HG03108 (cell line): ENCODE measurements at regions not wholly inside any gene's neighbourhood (a gene's known extent, or its start where the extent isn't known, plus 50 kb on each side); places are given as distances from the start of the nearest gene placed in this dataset.

Experiments
- ATAC-seq: cut with Tn5 transposase; IDR thresholded peaks from one replicate; pipeline ENCODE4 v1.9.1; 2021; ENCODE audit warnings: moderate library complexity; ENCODE audit not compliant: unreplicated experiment

- ATAC-seq, result no peak
Observed at GRCh38 chrX:39911278-39911897, 186.4 kb downstream of the BCOR start.

DNA sequence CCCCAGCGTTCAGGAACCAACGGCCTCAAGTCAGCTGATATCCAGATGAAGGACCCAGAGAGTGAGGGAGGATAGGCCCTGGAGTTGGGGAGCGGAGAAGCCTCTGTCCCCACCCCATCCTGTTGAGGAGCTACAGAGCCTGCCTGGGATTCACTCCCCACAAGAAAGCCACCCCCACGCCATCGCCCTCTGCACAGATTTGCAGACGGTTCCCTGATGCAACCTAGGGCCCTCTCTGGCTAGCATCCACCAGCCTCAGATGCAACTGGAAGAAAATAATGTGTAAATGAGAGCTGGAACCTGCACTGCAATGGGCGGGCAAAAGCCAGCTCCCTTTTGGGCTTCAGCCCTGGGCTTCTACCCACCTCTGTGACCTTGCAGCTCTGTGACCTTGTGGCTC lies 185.6 kb downstream of the BCOR start:
- ATAC-seq, result no peak

GRCh38 chrX:39915081-39915480 lies 182.7 kb downstream of the BCOR start:
- no peak for ATAC-seq

DNA sequence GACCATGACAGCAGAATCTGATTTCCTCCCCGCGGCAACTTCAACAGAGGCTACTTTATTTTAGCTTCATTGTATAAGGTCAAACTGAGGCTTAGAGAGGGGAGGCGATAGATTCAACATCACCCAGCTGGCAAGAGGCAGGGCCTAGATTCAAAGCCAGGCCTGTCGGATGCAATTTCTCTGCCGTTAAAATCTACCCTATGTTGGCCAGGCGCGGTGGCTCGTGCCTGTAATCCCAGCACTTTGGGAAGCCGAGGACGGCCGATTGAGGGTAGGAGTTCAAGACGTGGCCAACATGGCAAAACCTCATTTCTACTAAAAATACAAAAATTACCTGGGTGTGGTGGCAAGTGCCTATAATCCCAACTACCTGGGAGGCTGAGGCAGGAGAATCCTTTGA lies 182.2 kb downstream of the BCOR start:
- no peak for ATAC-seq

- no peak for ATAC-seq
Observed at GRCh38 chrX:39921838-39922237, 175.9 kb downstream of the BCOR start.

DNA sequence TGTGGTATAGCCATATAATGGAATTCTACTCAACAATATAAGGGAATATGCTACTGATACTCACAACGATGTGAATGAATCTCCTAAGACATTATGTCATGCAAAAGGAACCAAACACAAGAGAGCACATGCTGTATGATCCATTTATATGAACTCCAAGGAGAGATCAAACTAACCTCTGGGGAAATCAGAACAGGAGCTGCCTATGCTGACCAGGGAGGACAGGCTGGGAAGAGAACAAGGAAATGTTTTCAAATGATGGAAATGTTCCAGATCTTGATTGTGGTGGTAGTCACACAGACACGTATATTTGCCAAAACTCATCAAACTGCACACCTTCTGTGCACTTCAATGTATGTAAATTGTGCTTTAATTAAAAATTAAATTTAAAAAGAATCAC lies 175.3 kb downstream of the BCOR start:
- ATAC-seq, result no peak

DNA sequence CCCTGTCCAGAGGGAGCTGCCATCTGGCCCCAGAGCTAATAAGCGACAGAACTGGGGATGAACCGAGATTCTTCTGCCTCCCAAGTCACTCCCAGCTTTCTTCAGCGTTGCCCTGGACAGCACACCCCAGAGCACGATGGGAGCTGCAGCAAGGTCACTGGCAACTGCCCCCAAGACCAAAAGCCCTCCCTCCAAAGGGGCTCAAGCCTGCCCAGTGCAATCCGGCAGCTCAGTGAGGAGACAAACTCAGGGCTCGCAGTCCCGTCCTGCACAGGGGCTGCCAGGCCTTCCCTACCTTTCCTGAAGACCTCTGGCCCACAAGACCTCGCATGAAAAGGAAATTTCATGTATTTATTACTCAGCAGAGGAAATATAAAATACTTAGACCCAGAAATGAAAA lies 174.8 kb downstream of the BCOR start:
- ATAC-seq, result no peak

GRCh38 chrX:39927380-39927779 lies 170.4 kb downstream of the BCOR start:
- no peak for ATAC-seq

- no peak for ATAC-seq
Observed at GRCh38 chrX:39928704-39929378, 168.9 kb downstream of the BCOR start.

DNA sequence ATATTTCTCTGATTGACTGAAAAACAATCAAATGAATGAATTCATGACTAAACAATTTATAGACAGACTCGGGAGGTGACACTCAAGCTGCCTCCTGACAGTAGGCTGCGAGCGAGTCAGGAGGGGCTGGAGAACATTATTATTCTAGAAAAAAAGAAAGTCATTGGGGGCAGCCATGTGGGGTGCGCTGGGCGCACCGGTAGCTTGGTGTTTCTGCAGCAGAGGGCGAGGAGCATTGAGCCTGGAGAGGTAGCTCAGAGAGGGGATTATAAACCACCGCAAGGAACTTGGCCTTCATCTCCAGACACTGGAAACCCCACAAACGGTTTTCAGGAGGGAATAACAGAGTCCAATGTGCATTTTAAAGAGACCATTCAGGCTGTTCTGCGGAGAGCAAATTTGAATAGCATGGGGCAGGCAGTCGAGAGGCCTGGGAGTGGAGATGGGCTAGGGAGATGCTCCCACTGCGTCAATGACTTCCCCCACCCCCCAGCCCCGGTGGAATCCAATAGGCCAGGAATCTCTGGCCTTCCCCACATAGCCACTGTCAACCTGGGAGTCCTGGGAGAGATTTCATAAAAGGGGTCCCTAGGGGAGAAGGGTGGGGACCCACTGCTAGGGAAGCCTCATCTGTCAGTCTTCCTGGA lies 168.3 kb downstream of the BCOR start:
- ATAC-seq, result no peak

- no peak for ATAC-seq
Observed at GRCh38 chrX:39930786-39931528, 166.8 kb downstream of the BCOR start.

DNA sequence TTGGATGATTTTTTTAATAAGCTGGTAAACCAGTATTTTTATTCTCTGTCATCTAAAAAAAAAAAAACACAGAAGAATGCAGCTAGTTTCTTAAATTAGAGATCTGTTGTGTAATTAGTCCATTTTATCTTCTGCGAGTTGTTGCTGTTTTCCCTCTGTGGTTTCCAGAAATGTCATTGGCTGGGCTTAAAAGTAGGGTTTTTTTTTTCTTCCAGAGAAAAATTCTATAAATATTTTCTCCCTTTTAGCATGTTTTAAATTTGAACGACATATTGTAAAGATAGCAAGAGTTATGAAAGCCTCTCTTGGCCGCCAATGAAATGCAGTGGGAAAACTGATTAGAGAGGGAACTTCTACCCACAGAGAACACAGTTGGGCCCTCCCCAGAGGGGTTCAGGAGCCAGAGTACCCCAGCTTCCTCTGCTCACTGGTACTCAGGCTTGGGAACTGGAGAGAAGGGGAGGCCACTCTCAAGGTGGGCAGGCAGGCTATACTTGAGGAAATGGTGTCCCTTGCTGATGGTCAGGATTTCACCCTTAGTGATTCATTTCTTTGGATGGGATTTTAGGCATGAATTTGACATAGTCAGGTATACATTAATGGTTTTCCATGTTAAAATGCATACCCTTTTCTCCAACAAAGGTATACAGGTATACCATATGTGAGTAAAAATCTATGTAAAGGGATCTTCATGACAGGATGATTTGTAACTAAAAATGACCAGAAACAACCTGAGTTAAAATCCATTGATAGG lies 166.1 kb downstream of the BCOR start:
- no peak for ATAC-seq

DNA sequence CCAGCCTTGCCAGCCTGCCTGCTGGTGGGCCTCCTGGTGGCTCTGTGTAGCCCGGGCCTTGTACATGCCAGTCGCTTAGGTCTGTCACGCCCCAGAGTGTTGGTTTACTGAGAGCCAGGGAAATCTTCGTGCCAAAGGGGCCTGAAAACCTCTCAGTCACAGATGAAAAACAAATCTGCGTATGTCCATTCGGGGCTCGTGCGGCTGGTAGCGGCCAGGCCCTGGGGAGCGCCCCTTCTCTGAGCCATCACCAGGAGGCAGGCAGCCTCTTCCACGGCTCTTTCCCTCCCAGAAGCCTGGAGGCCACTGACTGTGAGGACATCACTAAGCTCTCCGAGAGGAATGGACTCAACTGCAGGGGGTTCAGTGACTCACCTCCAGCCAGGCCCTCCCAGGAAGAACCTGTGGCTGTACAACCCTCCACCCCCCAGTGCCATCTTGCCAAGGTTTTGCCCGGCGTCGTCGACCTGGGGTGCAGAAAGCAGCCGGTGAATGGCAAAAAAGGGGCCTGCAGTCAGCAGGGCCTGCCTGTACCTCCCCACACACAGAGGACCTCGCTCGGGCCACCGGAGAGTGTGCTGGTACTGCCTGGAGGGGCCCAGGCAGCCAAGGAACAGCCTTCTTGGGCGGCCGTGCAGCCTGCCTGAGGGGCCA lies 162.2 kb downstream of the BCOR start:
- no peak for ATAC-seq

GRCh38 chrX:39936886-39937770 lies 160.6 kb downstream of the BCOR start:
- ATAC-seq, result peak; percentile 87

GRCh38 chrX:39938466-39938865 lies 159.3 kb downstream of the BCOR start:
- ATAC-seq, result no peak

GRCh38 chrX:39939678-39940077 lies 158.1 kb downstream of the BCOR start:
- ATAC-seq, result no peak

DNA sequence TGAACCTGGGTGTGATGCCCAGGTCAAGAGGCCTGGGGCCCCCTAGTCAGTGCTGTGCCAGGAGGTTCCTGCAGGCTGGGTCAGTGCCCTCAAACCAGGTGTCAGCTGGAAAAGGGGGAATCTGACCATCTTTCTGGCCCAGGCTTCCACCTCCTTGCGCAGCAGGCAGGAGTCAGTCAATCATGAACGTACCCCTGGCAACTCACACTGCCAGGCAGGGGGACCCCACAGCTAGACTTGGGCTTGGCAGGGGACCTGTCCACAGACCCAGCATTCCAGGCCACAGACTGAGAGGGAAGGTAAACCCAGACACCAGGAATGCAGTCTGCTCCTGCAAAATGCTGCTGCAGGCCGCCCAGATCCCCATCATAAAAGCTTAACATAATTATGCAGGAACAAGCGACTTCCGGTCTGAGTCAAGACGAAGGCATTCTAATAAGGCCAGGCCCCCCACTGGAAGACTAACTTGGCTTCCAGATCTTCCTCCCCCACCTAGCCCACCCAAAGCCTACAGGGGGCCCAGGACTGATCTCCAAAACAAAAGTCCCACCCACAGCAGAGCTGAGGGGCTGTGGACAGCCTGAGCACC lies 156.3 kb downstream of the BCOR start:
- no peak for ATAC-seq

GRCh38 chrX:39944416-39944815 lies 153.3 kb downstream of the BCOR start:
- ATAC-seq, result no peak

DNA sequence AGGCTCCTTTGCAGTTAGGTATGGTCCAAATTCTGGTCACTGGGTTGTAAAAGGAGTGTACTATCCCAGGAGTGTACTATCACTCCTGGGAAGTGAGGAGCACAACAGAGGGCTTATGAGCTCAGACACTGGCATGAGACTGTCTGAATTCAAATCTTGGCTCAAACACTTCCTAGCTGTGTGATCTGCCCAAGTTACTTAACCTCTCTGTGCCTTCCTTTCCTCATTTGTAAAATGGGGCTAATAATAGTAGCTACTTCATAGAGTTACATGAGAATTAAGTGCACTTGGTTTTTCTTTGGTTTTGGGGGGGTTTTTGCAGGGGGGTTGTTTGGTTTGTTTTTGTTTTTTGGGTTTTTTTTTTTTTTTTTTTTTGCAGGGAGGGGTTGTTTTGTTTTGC lies 152.0 kb downstream of the BCOR start:
- ATAC-seq, result no peak
